ENCODE measurements at regions not wholly inside any gene's neighbourhood (a gene's known extent, or its start where the extent isn't known, plus 50 kb on each side); places are given as distances from the start of the nearest gene placed in this dataset.

- no peaks in the 10 kb centered on the region for H3K36me3 ChIP-seq (ENCODE audit: control insufficient read depth in 2 of 2, insufficient read depth in 2 of 2, low read length in 1 of 2)
- WGBS (ENCODE audit: insufficient coverage, insufficient replicate concordance, low lambda C conversion rate, missing lambda C conversion rate): 0% methylated on average over 1 of the region's 1 CpG
- H3K4me2 ChIP-seq (ENCODE audit: control insufficient read depth, insufficient read depth): no peak overlapping the region
- FAIRE-seq: no peak
- H3K4me1 ChIP-seq (ENCODE audit: control insufficient read depth, insufficient read depth, low read length): no peaks in the 10 kb centered on the region
- no TSS peak for BruUV-seq (replicated peaks)
- intact Hi-C loops (cut with micrococcal nuclease; ENCODE audit: unreplicated experiment) (no loop called here), in situ Hi-C loops (cut with MboI) (no loop called here)
- no peak overlapping the region for H3K27ac ChIP-seq (ENCODE audit: control insufficient read depth, insufficient read depth)
- H3K79me2 ChIP-seq (ENCODE audit: control insufficient read depth, insufficient read depth, low read length): no peaks in the 10 kb centered on the region
- H2AFZ ChIP-seq (ENCODE audit: control insufficient read depth, low read depth, low read length): no peak overlapping the region
- H3K9me3 ChIP-seq (replicated peaks; ENCODE audit: control insufficient read depth, insufficient read depth, low read length): no peaks in the 10 kb centered on the region
- ChIA-PET SMC1A (ENCODE audit: uncharacterized antibody, unreplicated experiment) (interaction anchor here (1.1 kb wide), 1 partner anchor 16 kb away, joined by 3 read pairs; no protein-coding TSS in a partner anchor), POLR2A (no interaction called here), RAD21 (ENCODE audit: unreplicated experiment) (no interaction called here), CTCF (no interaction called here)
- H4K20me1 ChIP-seq (ENCODE audit: control insufficient read depth, insufficient read depth): no peaks in the 10 kb centered on the region
- DNase-seq (ENCODE audit: low read depth, low spot score): no peak
- TF ChIP-seq RUNX3 (IDR thresholded peaks at IDR 0.05; ENCODE audit: low read length) (no peak), E4F1 (IDR thresholded peaks at IDR 0.05; ENCODE audit: borderline replicate concordance, partially characterized antibody) (no peak), REST (IDR thresholded peaks at IDR 0.05; ENCODE audit: low read depth, low read length) (no peak), MYB (IDR thresholded peaks at IDR 0.05; ENCODE audit: borderline replicate concordance, low read depth, low read length) (no peak), POLR2AphosphoS2 (IDR thresholded peaks at IDR 0.05; ENCODE audit: low read depth, low read length) (no peak), KAT2A (conservative IDR thresholded peaks at IDR 0.05; ENCODE audit: control insufficient read depth, low read depth, low read length) (no peak), PML (IDR thresholded peaks at IDR 0.05; ENCODE audit: low read length) (no peak), ASH2L (IDR thresholded peaks at IDR 0.05; ENCODE audit: borderline replicate concordance, low read depth) (no peak), TCF12 (IDR thresholded peaks at IDR 0.05; ENCODE audit: low read depth, low read length) (no peak), ATF3 (IDR thresholded peaks at IDR 0.05; ENCODE audit: borderline replicate concordance, extremely low read depth, low read depth, low read length) (no peak)
- no peak for ATAC-seq
- H3K27me3 ChIP-seq (replicated peaks in 1 of 2; ENCODE audit: control insufficient read depth in 2 of 2, insufficient read depth in 2 of 2, low read length in 1 of 2): no peaks in the 10 kb centered on the region
- no peak overlapping the region for H3K9ac ChIP-seq (ENCODE audit: control insufficient read depth, insufficient read depth, low read length)
- H3K4me3 ChIP-seq: no peak overlapping the region
Observed at GRCh38 chr3:115551016-115551415, 72.3 kb upstream of the GAP43 start.
